Endothelial cell (in vitro differentiated cells): ENCODE measurements at regions not wholly inside any gene's neighbourhood (a gene's known extent, or its start where the extent isn't known, plus 50 kb on each side); places are given as distances from the start of the nearest gene placed in this dataset.

Experiments used
- DNase-seq: peaks from one replicate; pipeline ENCODE4 v3.0.0; 2021; ENCODE audit warnings: low spot score
- H3K27ac Mint-ChIP-seq: one replicate; pipeline ENCODE4 v1.8.0; 2021; ENCODE audit warnings: mixed read lengths, inconsistent platforms; ENCODE audit not compliant: unreplicated experiment
- H3K27me3 Mint-ChIP-seq: one replicate; pipeline ENCODE4 v1.8.0; 2021; ENCODE audit warnings: mild to moderate bottlenecking, moderate library complexity, mixed read lengths, inconsistent platforms; ENCODE audit not compliant: unreplicated experiment
- H3K36me3 Mint-ChIP-seq: one replicate; pipeline ENCODE4 v1.8.0; 2021; ENCODE audit warnings: mild to moderate bottlenecking, low read depth, mixed read lengths, inconsistent platforms; ENCODE audit not compliant: unreplicated experiment
- H3K4me1 Mint-ChIP-seq: one replicate; pipeline ENCODE4 v1.8.0; 2021; ENCODE audit warnings: mild to moderate bottlenecking, mixed read lengths, inconsistent platforms; ENCODE audit not compliant: unreplicated experiment
- H3K4me3 Mint-ChIP-seq: one replicate; pipeline ENCODE4 v1.8.0; 2021; ENCODE audit warnings: mild to moderate bottlenecking, mixed read lengths, inconsistent platforms; ENCODE audit not compliant: unreplicated experiment
- H3K9me3 Mint-ChIP-seq: one replicate; pipeline ENCODE4 v1.8.0; 2021; ENCODE audit warnings: mixed read lengths, inconsistent platforms; ENCODE audit not compliant: unreplicated experiment
- TF ChIP-seq, protein P1 (sequence below): fragments of 200-600 bp; sonication (generic); IDR thresholded peaks from one replicate; pipeline ENCODE4 v1.5.0; 2021; ENCODE audit warnings: antibody characterized with exemption; ENCODE audit not compliant: unreplicated experiment

DNA sequence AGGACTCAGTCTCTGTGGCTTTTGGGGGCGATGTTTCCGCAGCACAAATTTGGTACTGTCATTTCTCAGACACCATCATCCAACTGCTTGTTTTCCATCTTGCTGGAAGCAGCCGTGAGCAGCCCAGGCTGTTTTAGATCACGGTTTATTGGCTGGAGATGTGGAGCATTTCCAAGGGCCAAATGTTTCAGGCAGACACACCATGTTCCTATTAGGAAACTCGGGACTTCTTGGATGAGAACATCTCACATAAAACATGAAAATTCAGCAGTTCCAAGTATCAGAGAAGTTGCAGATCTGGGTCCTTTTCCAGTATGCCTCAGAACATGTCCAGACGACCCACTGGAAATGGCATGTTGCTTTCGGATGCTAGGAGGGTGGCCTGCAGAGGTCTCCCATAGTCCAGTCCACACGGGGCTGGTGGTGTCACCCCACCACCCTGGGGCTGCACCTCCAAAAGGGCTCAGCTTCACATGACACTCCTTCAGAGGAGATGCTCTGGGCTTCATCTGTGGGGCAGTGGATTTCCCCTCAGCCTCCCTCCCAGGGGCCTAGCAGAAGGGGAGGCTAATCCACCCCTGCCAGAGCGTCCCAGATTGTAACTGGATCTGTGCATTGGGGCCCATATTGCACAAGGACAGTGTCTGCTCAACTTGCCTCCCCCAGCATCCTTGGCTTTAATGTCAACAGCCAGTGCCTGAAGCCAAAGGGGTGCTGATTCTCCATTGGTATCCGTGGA is 176.3 kb downstream of the SCP2D1 start:
- Mint-ChIP-seq H3K27ac (no peak overlapping the region), H3K4me1 (peaks cover 4% of the 10 kb centered on the region), H3K9me3 (no peaks in the 10 kb centered on the region), H3K27me3 (peaks cover 2% of the 10 kb centered on the region), H3K4me3 (no peak overlapping the region), H3K36me3 (no peaks in the 10 kb centered on the region)
- TF ChIP-seq, protein P1, sequence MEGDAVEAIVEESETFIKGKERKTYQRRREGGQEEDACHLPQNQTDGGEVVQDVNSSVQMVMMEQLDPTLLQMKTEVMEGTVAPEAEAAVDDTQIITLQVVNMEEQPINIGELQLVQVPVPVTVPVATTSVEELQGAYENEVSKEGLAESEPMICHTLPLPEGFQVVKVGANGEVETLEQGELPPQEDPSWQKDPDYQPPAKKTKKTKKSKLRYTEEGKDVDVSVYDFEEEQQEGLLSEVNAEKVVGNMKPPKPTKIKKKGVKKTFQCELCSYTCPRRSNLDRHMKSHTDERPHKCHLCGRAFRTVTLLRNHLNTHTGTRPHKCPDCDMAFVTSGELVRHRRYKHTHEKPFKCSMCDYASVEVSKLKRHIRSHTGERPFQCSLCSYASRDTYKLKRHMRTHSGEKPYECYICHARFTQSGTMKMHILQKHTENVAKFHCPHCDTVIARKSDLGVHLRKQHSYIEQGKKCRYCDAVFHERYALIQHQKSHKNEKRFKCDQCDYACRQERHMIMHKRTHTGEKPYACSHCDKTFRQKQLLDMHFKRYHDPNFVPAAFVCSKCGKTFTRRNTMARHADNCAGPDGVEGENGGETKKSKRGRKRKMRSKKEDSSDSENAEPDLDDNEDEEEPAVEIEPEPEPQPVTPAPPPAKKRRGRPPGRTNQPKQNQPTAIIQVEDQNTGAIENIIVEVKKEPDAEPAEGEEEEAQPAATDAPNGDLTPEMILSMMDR, result no peak
- DNase-seq, result no peak

DNA sequence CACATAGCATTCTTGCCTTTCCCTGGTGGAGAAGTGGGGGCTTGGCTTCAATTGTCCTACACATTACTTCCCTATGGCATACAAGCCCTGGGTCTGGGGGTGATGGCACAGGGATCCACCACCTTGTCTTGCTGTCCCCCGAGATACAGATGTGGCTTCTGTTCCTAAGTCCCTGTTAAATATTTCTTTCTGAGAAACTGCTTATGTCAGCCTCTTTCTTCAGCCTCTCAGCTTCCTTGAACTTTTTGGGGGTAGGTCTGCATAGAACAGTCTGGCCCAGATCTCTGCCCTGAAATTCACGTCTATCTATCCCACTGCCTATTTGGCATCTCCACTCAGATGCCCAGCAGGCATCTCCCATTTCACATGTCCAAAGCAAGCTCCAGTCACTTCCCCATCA is 177.4 kb downstream of the SCP2D1 start:
- no peaks in the 10 kb centered on the region for H3K36me3 Mint-ChIP-seq
- H3K4me3 Mint-ChIP-seq, result no peak overlapping the region
- TF ChIP-seq, protein P1, result no peak
- no peak overlapping the region for H3K27ac Mint-ChIP-seq
- no peak for DNase-seq
- no peaks in the 10 kb centered on the region for H3K4me1 Mint-ChIP-seq
- peaks cover 2% of the 10 kb centered on the region for H3K27me3 Mint-ChIP-seq
- H3K9me3 Mint-ChIP-seq, result no peaks in the 10 kb centered on the region

DNA sequence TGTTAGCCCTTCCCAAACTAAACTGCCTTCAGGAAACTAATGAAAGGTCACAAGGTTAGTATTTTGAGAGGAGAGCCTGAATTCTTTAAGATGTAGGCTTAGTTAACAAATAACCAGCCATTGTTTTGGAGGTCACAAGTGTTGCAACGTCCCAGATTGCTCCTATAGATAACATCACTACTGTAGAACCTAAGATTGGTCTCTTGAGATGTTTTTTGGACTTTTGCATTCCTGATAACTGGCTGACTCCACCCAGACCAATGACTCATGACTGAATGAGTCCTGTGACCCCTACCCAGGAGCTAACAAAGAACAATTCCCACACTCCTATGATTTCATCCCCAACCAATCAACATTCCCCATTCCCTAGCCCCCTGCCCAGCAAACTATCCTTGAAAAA is 178.8 kb downstream of the SCP2D1 start:
- H3K36me3 Mint-ChIP-seq, result no peaks in the 10 kb centered on the region
- no peak for DNase-seq
- no peaks in the 10 kb centered on the region for H3K9me3 Mint-ChIP-seq
- no peaks in the 10 kb centered on the region for H3K4me1 Mint-ChIP-seq
- H3K27ac Mint-ChIP-seq, result no peak overlapping the region
- H3K27me3 Mint-ChIP-seq, result peaks cover 2% of the 10 kb centered on the region
- H3K4me3 Mint-ChIP-seq, result no peak overlapping the region
- TF ChIP-seq, protein P1, result no peak

DNA sequence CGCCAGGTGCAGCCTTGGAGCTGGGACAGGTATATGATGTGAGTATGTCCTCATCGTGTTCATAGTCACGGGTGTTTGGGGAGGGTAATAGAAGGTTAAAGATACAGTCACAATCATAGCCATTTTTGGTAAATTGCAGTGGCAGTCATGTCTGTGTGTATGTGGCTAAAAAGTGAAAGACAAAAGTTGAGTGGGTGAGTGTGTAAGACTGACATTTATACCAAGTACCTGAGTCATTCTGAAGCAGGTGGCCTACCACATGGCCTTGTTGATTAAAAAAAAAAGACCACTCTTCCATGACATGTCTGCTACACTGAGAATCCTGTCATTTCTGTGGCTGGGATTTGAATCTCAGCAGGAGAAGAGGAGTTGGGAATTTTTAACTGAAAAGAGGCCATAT is 181.9 kb downstream of the SCP2D1 start:
- DNase-seq, result no peak
- Mint-ChIP-seq H3K9me3 (no peaks in the 10 kb centered on the region), H3K4me3 (no peak overlapping the region), H3K27me3 (peaks cover 2% of the 10 kb centered on the region), H3K27ac (no peak overlapping the region), H3K4me1 (no peaks in the 10 kb centered on the region), H3K36me3 (no peaks in the 10 kb centered on the region)
- TF ChIP-seq, protein P1, result no peak

DNA sequence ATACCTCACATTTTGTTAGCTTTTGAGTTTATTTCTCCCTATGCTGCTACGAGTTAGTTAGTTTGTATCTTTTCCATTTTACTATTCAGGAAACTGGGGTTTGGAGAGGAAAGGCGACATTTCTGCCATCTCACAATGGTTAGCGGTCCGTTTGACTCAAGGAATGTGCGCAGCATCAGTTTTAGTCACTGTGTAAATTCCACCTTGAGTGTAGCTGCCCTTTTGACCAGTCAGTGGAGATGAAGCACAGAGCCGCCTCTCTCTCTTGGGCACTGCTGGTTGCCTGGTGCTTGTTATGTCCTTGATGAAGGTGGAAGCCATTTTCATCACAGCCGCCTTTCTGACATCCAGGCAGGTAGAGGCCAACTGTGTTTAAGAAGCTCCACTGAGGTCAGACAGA is 185.5 kb downstream of the SCP2D1 start:
- no peaks in the 10 kb centered on the region for H3K9me3 Mint-ChIP-seq
- TF ChIP-seq, protein P1, result no peak
- no peak for DNase-seq
- H3K27me3 Mint-ChIP-seq, result no peaks in the 10 kb centered on the region
- H3K4me1 Mint-ChIP-seq, result no peaks in the 10 kb centered on the region
- no peak overlapping the region for H3K4me3 Mint-ChIP-seq
- no peaks in the 10 kb centered on the region for H3K36me3 Mint-ChIP-seq
- no peak overlapping the region for H3K27ac Mint-ChIP-seq
